ENCODE measurements at regions not wholly inside any gene's neighbourhood (a gene's known extent, or its start where the extent isn't known, plus 50 kb on each side); places are given as distances from the start of the nearest gene placed in this dataset.
"Not testable (repeated sequence)": the region's sequence is repeated elsewhere in the genome, so short reads cannot be mapped to it uniquely, and the experiment has no call there.

DNA sequence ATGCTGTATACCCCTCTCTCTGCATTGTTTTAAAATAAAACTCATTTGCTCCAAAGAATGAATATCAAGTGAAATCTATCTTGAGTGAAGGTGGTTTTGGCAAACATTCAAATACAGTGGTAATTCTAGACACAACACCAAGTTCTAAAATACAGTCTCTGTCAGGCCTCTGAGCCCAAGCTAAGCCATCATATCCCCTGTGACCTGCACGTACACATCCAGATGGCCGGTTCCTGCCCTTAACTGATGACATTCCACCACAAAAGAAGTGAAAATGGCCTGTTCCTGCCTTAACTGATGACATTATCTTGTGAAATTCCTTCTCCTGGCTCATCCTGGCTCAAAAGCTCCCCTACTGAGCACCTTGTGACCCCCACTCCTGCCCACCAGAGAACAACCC, 1201.5 kb downstream of the FLRT2 start:
- ATAC-seq, H3K9me3 Mint-ChIP-seq, H3K27me3 Mint-ChIP-seq, H3K4me3 Mint-ChIP-seq, H3K36me3 Mint-ChIP-seq, H3K4me1 Mint-ChIP-seq, H3K27ac Mint-ChIP-seq: not testable (repeated sequence)

DNA sequence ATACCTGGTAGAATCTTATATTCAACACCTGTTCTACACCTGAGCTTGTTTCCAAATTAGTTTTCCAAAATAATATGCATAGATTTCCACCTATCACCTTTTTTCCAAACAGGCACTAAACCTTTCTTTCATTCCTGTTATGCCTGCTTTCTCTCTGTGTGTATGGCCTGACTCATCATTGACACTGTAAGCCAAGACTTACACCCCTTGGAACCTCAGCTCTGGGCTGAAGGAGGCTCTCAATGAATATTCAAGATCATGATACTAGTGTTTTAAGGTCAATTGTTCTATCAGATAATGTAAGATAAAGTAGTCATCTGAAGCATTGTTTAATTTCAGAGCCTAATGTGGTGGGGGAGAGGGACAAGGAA, 1193.3 kb downstream of the FLRT2 start:
- H3K27ac Mint-ChIP-seq = no peak overlapping the region
- ATAC-seq = no peak
- peaks cover 9% of the 10 kb centered on the region for H3K9me3 Mint-ChIP-seq
- no peaks in the 10 kb centered on the region for H3K27me3 Mint-ChIP-seq
- H3K4me1 Mint-ChIP-seq = no peaks in the 10 kb centered on the region
- H3K4me3 Mint-ChIP-seq = no peak overlapping the region
- no peaks in the 10 kb centered on the region for H3K36me3 Mint-ChIP-seq

DNA sequence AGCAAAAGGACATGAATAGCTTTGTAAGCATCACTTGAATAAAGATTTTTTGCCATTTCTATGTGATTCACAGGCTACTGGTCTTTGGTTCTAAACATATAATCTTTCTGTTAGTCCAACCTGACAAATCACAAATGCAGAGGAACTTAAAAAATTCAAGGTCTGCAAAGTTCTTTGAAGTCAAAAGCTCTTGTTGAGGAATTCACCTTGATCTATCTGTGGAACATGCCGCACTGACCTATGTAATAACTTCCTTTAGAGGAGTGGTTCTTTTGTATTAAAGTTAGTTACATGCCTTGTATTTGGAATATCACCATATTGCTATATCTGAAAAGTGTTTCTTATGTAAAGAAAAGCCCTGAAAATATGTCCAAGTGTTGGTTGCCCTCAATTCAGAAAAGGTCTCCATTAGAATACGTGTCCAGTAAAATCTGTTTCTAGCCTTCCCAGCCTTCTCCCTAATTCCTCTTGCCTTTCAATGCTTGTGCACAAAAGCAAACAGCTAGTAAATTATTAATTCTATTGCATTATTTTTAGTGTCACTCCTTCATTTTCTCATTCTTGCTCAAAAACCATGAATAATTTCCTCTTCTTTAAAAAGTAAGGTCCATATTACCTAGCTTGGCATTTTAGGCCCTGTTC, 1192.8 kb downstream of the FLRT2 start:
- H3K36me3 Mint-ChIP-seq = no peaks in the 10 kb centered on the region
- no peaks in the 10 kb centered on the region for H3K4me1 Mint-ChIP-seq
- ATAC-seq = no peak
- H3K27ac Mint-ChIP-seq = no peak overlapping the region
- peaks cover 9% of the 10 kb centered on the region for H3K9me3 Mint-ChIP-seq
- H3K27me3 Mint-ChIP-seq = no peaks in the 10 kb centered on the region
- no peak overlapping the region for H3K4me3 Mint-ChIP-seq

DNA sequence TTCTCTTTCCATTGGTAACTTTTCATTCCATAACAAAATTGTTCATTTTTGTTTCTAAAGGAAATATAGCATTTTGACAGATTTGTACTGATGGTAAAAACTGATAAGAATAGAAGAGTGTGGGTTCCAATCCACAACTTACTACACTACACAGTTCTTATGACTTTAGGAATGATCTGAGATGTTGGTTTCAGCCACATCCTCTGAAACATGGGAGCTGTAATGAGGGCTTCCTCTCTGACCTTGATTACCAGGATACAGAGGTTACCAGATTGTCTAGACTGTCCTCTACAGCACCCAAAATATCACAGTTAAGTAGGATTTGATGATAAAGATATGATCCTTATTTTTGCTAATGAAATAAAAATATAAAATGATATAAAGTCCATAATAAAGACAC, 1184.6 kb downstream of the FLRT2 start:
- Mint-ChIP-seq H3K27me3 (no peaks in the 10 kb centered on the region), H3K36me3 (no peaks in the 10 kb centered on the region), H3K9me3 (peaks cover 6% of the 10 kb centered on the region), H3K27ac (no peak overlapping the region), H3K4me3 (no peak overlapping the region), H3K4me1 (no peaks in the 10 kb centered on the region)
- no peak for ATAC-seq

DNA sequence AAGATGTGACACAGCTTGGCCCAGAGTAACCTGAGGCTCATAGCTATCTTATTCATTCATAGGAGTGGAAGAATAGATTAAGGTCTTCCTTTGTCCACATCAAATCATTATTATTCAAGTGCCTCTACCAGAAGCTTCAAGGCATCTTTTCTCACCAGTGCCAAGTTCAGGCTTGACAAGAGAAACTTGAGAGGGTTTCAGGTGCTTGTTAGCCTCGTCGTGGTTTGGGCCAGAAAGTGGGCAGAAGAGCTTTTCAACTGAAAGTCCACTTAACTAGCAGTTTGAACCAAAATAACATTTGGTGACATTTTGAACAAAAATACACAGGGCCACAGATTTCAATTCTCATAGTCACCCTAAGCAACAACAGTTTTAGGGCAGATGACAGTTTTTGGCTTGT, 1184.2 kb downstream of the FLRT2 start:
- H3K4me3 Mint-ChIP-seq = no peak overlapping the region
- H3K36me3 Mint-ChIP-seq = no peaks in the 10 kb centered on the region
- H3K9me3 Mint-ChIP-seq = peaks cover 4% of the 10 kb centered on the region
- H3K27me3 Mint-ChIP-seq = no peaks in the 10 kb centered on the region
- no peaks in the 10 kb centered on the region for H3K4me1 Mint-ChIP-seq
- no peak overlapping the region for H3K27ac Mint-ChIP-seq
- no peak for ATAC-seq

DNA sequence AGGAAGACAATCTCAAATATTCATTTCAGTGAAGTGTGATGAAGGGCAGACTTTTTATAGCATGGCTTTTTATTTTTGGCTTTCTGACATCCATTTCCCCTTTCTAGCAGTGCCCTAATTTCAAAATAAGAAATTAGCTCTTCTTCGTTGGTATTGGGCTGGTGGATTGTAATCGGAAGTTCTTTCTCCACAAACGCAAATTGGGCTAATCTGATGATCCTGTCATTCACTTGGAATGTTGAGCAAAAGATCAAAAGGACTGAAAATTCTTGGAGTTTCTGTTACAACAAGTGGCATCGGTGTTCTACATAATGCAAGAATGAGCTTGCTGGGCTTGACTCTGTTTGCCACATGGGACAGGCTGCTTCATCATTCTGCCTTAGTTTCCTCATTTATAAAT, 1182.8 kb downstream of the FLRT2 start:
- H3K36me3 Mint-ChIP-seq = no peaks in the 10 kb centered on the region
- H3K4me1 Mint-ChIP-seq = no peaks in the 10 kb centered on the region
- no peak for ATAC-seq
- no peak overlapping the region for H3K4me3 Mint-ChIP-seq
- peaks cover 4% of the 10 kb centered on the region for H3K9me3 Mint-ChIP-seq
- H3K27me3 Mint-ChIP-seq = no peaks in the 10 kb centered on the region
- H3K27ac Mint-ChIP-seq = no peak overlapping the region

DNA sequence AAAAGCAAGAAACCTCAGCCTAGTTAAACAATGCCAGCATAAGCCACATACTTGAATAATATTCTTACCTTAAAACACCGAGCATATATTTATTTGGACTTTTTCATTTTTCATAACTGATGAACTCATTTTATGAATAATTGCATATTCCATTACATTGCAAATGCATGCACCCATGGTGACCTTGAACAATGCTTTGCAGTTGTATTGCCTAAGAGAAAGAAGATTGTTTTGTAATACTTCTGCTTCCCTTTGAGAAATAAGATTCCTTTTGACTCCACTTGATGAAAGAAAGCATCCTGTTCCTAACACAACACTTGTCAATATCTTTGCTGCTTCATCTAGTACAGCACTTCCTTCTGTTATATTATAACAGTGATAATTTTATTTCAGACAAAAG, 1182.2 kb downstream of the FLRT2 start:
- no peaks in the 10 kb centered on the region for H3K27me3 Mint-ChIP-seq
- H3K4me1 Mint-ChIP-seq = no peaks in the 10 kb centered on the region
- H3K27ac Mint-ChIP-seq = no peak overlapping the region
- no peaks in the 10 kb centered on the region for H3K36me3 Mint-ChIP-seq
- no peak for ATAC-seq
- H3K4me3 Mint-ChIP-seq = no peak overlapping the region
- H3K9me3 Mint-ChIP-seq = peaks cover 5% of the 10 kb centered on the region

DNA sequence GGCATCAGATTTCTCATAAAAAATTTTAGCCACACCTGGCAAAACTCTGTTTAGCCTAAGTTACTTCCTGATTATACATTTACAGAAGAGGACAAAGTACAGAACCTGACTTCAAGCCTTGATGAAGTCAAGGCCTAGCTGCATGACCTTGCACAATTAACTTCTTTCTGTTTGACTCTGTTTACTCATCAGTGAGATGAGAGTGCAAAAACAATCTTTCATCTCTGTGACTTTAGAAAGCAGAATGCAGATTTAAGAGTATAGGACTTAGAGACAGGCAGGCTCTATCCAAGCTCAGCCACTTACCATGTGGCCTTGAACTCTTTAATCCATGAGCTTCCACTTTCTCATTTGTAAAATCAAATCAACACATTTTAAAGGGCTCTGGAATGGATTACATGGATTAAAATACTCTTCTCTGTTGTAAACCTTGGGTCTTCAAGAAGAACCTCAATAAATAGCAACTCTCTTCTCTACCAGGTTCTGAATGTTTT, 1178.9 kb downstream of the FLRT2 start:
- Mint-ChIP-seq H3K27ac (no peak overlapping the region), H3K4me1 (no peaks in the 10 kb centered on the region), H3K9me3 (peaks cover 12% of the 10 kb centered on the region), H3K4me3 (no peak overlapping the region), H3K27me3 (no peaks in the 10 kb centered on the region), H3K36me3 (no peaks in the 10 kb centered on the region)
- ATAC-seq = no peak

DNA sequence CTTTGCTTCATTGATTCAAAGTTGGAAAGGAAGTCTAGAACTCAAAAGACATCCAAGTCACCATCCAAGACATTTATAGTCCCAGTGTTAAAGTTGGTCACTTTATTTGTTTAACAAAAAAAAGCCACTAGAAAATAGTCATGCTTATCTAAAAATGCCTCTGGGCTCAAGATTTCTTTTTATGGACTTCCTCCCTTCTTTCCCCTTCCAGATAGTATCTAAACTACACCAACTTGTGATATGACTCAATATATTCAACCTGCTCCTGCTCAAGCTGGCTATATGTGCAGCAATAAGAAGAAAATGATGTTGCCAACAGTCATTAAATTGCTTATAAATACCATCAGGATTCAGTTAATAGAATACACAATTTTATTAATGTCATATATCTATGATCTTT, 1177.1 kb downstream of the FLRT2 start:
- Mint-ChIP-seq H3K27ac (no peak overlapping the region), H3K9me3 (peaks cover 12% of the 10 kb centered on the region), H3K36me3 (no peaks in the 10 kb centered on the region), H3K4me3 (no peak overlapping the region), H3K27me3 (no peaks in the 10 kb centered on the region), H3K4me1 (no peaks in the 10 kb centered on the region)
- no peak for ATAC-seq

DNA sequence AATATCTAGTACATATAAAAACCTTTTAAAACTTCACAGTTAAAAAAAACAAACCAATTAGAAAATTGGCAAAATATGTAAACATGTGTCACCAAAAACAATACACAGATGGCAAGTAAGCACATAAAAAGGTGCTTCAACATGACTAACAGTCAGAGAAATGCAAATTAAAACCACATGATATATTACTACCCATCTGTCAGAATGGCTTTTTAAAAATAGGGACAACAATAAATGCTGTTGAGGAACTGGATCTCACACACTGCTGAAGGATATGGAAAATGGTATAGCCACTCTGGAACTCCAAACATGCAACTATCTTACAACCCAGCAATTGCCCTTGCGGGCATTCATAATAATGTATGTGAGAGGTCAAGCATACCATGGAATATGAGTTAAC, 1153.6 kb downstream of the FLRT2 start:
- H3K4me3 Mint-ChIP-seq = no peak overlapping the region
- H3K9me3 Mint-ChIP-seq = peaks cover 11% of the 10 kb centered on the region
- ATAC-seq = no peak

DNA sequence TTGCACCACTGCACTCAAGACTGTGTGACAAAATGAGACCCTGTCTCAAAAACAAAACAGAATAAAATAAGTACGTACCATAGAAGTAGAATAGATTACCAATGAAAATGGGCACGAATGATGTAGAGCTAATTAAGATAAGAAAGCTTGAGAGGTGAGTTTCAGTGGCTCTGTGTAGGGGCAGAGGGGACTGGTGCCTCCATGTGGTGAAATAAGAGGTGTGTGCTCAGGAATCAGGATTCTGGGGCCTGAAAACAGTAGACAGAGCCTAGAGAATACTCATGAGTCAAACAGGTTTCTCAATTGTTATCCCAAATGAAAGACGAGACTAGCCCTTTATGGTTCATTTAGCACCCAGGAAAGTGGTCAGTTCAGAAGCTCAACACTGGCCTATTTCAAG, 1145.1 kb downstream of the FLRT2 start:
- Mint-ChIP-seq H3K27ac (no peak overlapping the region), H3K4me3 (no peak overlapping the region), H3K27me3 (no peaks in the 10 kb centered on the region), H3K36me3 (no peaks in the 10 kb centered on the region), H3K4me1 (no peaks in the 10 kb centered on the region), H3K9me3 (peaks cover 4% of the 10 kb centered on the region)
- ATAC-seq = no peak

More for the DNA sequence above, 1153.6 kb downstream of the FLRT2 start:
- Mint-ChIP-seq H3K4me1 (no peaks in the 10 kb centered on the region), H3K36me3 (no peaks in the 10 kb centered on the region), H3K27ac (no peak overlapping the region), H3K27me3 (no peaks in the 10 kb centered on the region)

DNA sequence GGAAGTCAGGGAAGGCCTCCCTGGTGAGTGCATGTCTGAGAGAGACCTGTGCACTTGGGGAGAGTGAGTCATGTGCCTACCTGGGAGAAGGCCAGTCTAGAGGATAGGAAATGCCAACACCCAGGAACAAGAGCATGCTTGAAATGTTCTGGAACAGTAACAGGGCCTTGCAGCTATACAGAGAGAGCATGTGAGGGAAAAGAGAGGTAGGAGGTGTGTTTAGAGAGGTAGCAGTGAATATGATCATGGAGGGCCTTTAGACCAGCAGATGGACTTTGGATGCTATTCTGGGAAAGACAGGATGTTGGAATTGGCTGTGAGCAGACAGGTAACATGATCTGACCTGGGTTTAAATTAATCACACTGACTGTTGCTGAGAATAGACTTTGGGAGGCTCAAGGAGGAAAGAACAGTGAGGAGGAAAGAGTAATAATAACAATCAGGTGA, 1143.6 kb downstream of the FLRT2 start:
- Mint-ChIP-seq H3K4me3 (no peak overlapping the region), H3K4me1 (no peaks in the 10 kb centered on the region), H3K27ac (no peak overlapping the region), H3K9me3 (peaks cover 5% of the 10 kb centered on the region), H3K27me3 (no peaks in the 10 kb centered on the region), H3K36me3 (no peaks in the 10 kb centered on the region)
- ATAC-seq = no peak

DNA sequence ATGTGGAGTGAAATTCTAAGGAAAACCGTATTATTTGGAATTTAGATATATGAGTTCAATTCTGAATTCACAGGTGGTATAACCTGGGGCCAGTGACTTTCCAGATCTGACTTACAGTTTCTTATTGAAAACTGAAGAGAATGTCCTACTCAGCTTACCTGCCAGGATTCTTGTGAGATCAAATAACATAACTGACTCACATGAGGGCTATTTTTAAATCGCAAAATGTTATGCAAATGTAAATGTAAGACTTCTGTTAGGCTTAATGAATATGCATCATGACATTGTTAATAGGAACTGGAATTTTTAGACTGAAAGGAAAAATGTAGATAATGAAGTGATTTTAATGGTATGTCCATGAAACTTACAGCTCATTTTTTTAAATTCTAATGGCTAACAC, 1142.1 kb downstream of the FLRT2 start:
- no peaks in the 10 kb centered on the region for H3K4me1 Mint-ChIP-seq
- no peak overlapping the region for H3K27ac Mint-ChIP-seq
- ATAC-seq = no peak
- no peaks in the 10 kb centered on the region for H3K27me3 Mint-ChIP-seq
- H3K9me3 Mint-ChIP-seq = peaks cover 7% of the 10 kb centered on the region
- no peak overlapping the region for H3K4me3 Mint-ChIP-seq
- no peaks in the 10 kb centered on the region for H3K36me3 Mint-ChIP-seq

DNA sequence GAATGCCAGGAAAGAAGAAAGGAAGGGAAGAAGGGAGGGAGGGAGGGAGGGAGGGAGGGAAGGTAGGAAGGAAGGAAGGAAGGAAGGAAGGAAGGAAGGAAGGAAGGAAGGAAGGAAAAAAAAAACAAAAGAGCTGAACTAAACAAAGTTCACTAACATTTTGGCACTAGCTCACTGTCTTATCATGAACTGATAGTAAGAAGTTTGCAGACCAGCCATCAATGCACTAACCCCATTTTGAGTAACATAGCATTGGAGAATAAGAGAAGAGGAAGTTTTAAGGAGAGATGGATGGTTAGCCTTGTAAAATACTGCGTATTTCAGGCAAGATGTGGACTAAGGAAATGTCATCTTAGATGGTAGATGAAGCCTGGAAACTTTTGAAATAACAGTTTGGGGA, 1136.0 kb downstream of the FLRT2 start:
- H3K9me3 Mint-ChIP-seq = peaks cover 8% of the 10 kb centered on the region

DNA sequence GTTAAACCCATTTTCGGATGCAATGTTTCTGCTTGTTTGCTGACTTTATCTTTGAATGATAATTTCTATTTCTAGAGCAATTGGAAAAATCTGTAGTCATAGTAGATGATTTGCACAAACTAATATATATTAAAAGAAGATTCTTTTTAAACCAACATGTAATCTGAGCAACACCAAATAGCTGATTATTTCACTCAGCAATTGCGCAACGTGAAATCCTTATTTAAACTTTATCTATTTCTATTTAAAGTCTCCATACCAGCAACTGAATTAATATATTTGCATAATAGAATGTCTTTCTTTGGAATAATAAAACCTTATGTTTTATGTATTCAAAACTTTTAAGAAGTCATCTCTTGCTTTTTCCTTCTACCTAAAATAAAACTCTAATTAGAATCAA, 1132.4 kb downstream of the FLRT2 start:
- H3K4me3 Mint-ChIP-seq = no peak overlapping the region
- peaks cover 5% of the 10 kb centered on the region for H3K9me3 Mint-ChIP-seq
- ATAC-seq = no peak
- H3K27ac Mint-ChIP-seq = no peak overlapping the region
- no peaks in the 10 kb centered on the region for H3K4me1 Mint-ChIP-seq
- no peaks in the 10 kb centered on the region for H3K36me3 Mint-ChIP-seq
- no peaks in the 10 kb centered on the region for H3K27me3 Mint-ChIP-seq

More for the DNA sequence above, 1136.0 kb downstream of the FLRT2 start:
- H3K4me3 Mint-ChIP-seq = no peak overlapping the region
- H3K4me1 Mint-ChIP-seq = no peaks in the 10 kb centered on the region
- ATAC-seq = no peak
- H3K27ac Mint-ChIP-seq = no peak overlapping the region
- no peaks in the 10 kb centered on the region for H3K27me3 Mint-ChIP-seq
- no peaks in the 10 kb centered on the region for H3K36me3 Mint-ChIP-seq

DNA sequence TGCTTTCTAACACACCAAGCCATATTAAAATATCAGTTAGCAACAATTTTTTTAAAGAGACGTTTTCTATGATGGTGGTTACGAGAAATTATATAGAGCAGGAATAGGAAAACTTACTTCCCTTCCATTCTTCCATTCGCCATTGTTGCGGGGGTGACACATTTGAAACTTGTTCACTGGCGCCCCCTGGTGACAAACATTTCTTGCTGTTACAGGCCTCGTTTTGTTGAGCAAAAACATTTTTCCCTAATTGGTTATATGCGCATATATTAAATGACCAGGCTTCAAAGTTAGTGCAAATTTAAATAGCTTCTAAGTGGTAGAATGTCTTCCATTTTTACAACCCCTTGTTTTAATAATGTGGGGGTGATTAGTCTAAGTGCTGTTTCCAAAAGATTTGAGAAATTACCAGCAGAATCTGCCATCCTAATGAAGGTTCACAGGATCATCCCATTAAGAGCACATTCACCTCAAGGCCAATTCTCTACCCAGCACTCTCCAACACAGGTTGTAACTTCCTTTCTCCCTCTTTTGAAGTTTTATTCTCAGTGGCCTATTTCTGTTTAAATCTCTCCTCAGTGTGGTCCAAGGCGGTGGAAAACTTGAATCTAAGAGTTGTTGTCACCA, 1124.7 kb downstream of the FLRT2 start:
- Mint-ChIP-seq H3K27me3 (no peaks in the 10 kb centered on the region), H3K36me3 (no peaks in the 10 kb centered on the region), H3K9me3 (peaks cover 14% of the 10 kb centered on the region), H3K4me3 (no peak overlapping the region), H3K4me1 (no peaks in the 10 kb centered on the region), H3K27ac (no peak overlapping the region)
- ATAC-seq = no peak

Measured in stimulated activated memory B cell treated with anti-CD40 and anti-IgM and Interleukin-4, amounts not matched to agents 10 μg/mL and 1 μg/mL and 100 μg/mL, for 72 hours (primary cell).